ENCODE measurements at regions not wholly inside any gene's neighbourhood (a gene's known extent, or its start where the extent isn't known, plus 50 kb on each side); places are given as distances from the start of the nearest gene placed in this dataset.

GRCh38 chr5:63125862-63126261, 547.2 kb downstream of the LRRC70 start:
- Histone ChIP-seq H3K9ac (ENCODE audit: insufficient read depth in 1 of 2, low read depth in 2 of 2, low read length in 2 of 2) (no peak overlapping the region), H3K4me2 (ENCODE audit: insufficient read depth, low read length) (no peak overlapping the region), H3K4me3 (no peak overlapping the region), H2AFZ (ENCODE audit: low read depth, low read length) (no peak overlapping the region), H4K20me1 (replicated peaks; ENCODE audit: control insufficient read depth, insufficient read depth, low read length) (no peaks in the 10 kb centered on the region), H3K9me3 (replicated peaks; ENCODE audit: control insufficient read depth, insufficient read depth, low read depth, low read length) (no peaks in the 10 kb centered on the region), H3K27ac (ENCODE audit: extremely low read depth, low read depth, low read length) (no peak overlapping the region), H3K79me2 (ENCODE audit: control insufficient read depth, insufficient read depth, low read length) (no peaks in the 10 kb centered on the region), H3K36me3 (ENCODE audit: control insufficient read depth, insufficient read depth, low read length) (no peaks in the 10 kb centered on the region), H3K4me1 (replicated peaks in 1 of 2; ENCODE audit: control insufficient read depth in 2 of 2, insufficient read depth in 2 of 2, low read length in 2 of 2) (no peaks in the 10 kb centered on the region), H3K27me3 (ENCODE audit: control insufficient read depth in 2 of 2, insufficient read depth in 2 of 2, low read length in 2 of 2) (no peaks in the 10 kb centered on the region), H3K9me1 (ENCODE audit: control insufficient read depth, insufficient read depth, low read length) (no peaks in the 10 kb centered on the region)
- TF ChIP-seq HMBOX1 (IDR thresholded peaks at IDR 0.05), result peak; percentile 54; the same call in 1 of the 2 replicates
- TF ChIP-seq JUN (IDR thresholded peaks at IDR 0.05; ENCODE audit: borderline replicate concordance, low read depth, low read length), result no peak
- no peak for TF ChIP-seq JUN (CRISPR knock-in tag; IDR thresholded peaks at IDR 0.05; ENCODE audit: borderline replicate concordance)
- no peak for TF ChIP-seq BRD4 (IDR thresholded peaks at IDR 0.05)
- peak in 2 of 3 experiments; percentile 10 to 17; a peak in 1 of 6 replicates for TF ChIP-seq CTCF (IDR thresholded peaks at IDR 0.05 in 2 of 3, conservative IDR thresholded peaks at IDR 0.05 in 1 of 3; ENCODE audit: insufficient read depth in 2 of 3, low read depth in 1 of 3, low read length in 3 of 3)
- TF ChIP-seq RAD21 (CRISPR knock-in tag; conservative IDR thresholded peaks at IDR 0.05 in 1 of 2, IDR thresholded peaks at IDR 0.05 in 1 of 2), result peak in 1 of 2 experiments; percentile 45; a peak in 2 of 4 replicates
- no peak for TF ChIP-seq RNF2 (IDR thresholded peaks at IDR 0.05)
- TF ChIP-seq SIRT6 (IDR thresholded peaks at IDR 0.05; ENCODE audit: low read depth, low read length), result no peak
- TF ChIP-seq NEUROD1 (IDR thresholded peaks at IDR 0.05; ENCODE audit: borderline replicate concordance, low read depth, low read length, partially characterized antibody), result no peak
- TF ChIP-seq ZNF449 (CRISPR knock-in tag; IDR thresholded peaks at IDR 0.05), result no peak
- ATAC-seq, result no peak
- ChIA-PET POLR2A (no interaction called here), CTCF (ENCODE audit: low intra/inter-chr PET ratio) (no interaction called here)
- BruUV-seq (replicated peaks), result no TSS peak
- peak in 3 of 4 experiments; percentile 7 to 18 (median 9) for DNase-seq (ENCODE audit: extremely low read depth in 1 of 4, low spot score in 3 of 4)
- 5% methylated on average over 2 of the region's 2 CpGs for WGBS (ENCODE audit: insufficient coverage, low coverage, missing lambda C conversion rate)
- intact Hi-C loops (cut with micrococcal nuclease), result no loop called here
- in situ Hi-C loops (cut with MboI), result no loop called here
- no peak for FAIRE-seq

Data from K562 (cell line).